Heart left ventricle (tissue), 16 donors: ENCODE measurements at regions not wholly inside any gene's neighbourhood (a gene's known extent, or its start where the extent isn't known, plus 50 kb on each side); places are given as distances from the start of the nearest gene placed in this dataset.

Experiments
- ATAC-seq, 4 donors: fragments of 200-7000 bp; cut with Tn5 transposase; one replicate each; pipeline ENCODE4 v1.9.1; 2020 to 2022; ENCODE audit warnings: moderate library complexity in 4 of 4, mild to moderate bottlenecking in 3 of 4, moderate number of reproducible peaks in 1 of 4
- DNase-seq, 5 donors: peaks; one replicate each; pipeline ENCODE4 v3.0.0-alpha.2; 2020
- H3K27ac ChIP-seq, 12 donors: fragments of 200-600 bp; sonication (generic) in 4 of 12; one replicate each; pipeline versions ENCODE4 v1.5.0 to v1.8.0; 2016 to 2022; ENCODE audit warnings: mild to moderate bottlenecking in 2 of 12
- H3K27me3 ChIP-seq, 9 donors: fragments of 200-600 bp; sonication (generic) in 2 of 9; one replicate each; pipeline versions ENCODE4 v1.5.1 to v1.8.0; 2016 to 2022; ENCODE audit warnings: mild to moderate bottlenecking in 3 of 9
- H3K36me3 ChIP-seq, 9 donors: fragments of 200-600 bp; sonication (generic) in 2 of 9; one replicate each; pipeline versions ENCODE4 v1.5.0 to v1.8.0; 2018 to 2022; ENCODE audit warnings: mild to moderate bottlenecking in 2 of 9
- H3K4me1 ChIP-seq, 12 donors: fragments of 200-600 bp; sonication (generic) in 4 of 12; one replicate each; pipeline versions ENCODE4 v1.5.0 to v1.8.0; 2016 to 2022; ENCODE audit warnings: mild to moderate bottlenecking in 3 of 12
- H3K4me3 ChIP-seq, 12 donors: fragments of 200-600 bp; sonication (generic) in 4 of 12; one replicate each; pipeline versions ENCODE4 v1.5.0 to v1.8.0; 2017 to 2022; ENCODE audit warnings: mild to moderate bottlenecking in 9 of 12, moderate library complexity in 4 of 12
- H3K9me3 ChIP-seq, 12 donors: fragments of 200-600 bp; sonication (generic) in 4 of 12; one replicate each; pipeline versions ENCODE4 v1.5.0 to v1.8.0; 2016 to 2022; ENCODE audit warnings: mild to moderate bottlenecking in 1 of 12
- POLR2A ChIP-seq, 2 donors: fragments of 450-650 bp; IDR thresholded peaks; one replicate each; pipeline ENCODE4 v1.6.1; 2017; ENCODE audit warnings: antibody characterized with exemption in 2 of 2, mild to moderate bottlenecking in 2 of 2, moderate library complexity in 2 of 2
- WGBS, 4 donors: extraction: QIAGEN DNeasy Blood & Tissue Kit in 2 of 4; methylation state at CpG; one replicate each; pipeline versions ENCODE4 v1.1.5 to v1.1.7; 2013 to 2018; 5-methylcytosine and 5-hydroxymethylcytosine counted together
- intact Hi-C, 10 donors: fragments of 100-400 bp; cut with DNase I; formaldehyde crosslinking; loops; one replicate each; pipeline versions ENCODE4 v1.11.1 to v1.14.2; 2022
- TF ChIP-seq, protein P1 (sequence below), 12 donors: fragments of 200-600 bp; sonication (generic) in 4 of 12; IDR thresholded peaks; one replicate each; pipeline versions ENCODE4 v1.5.0 to v1.8.0; 2018 to 2022; ENCODE audit warnings: antibody characterized with exemption in 12 of 12, mild to moderate bottlenecking in 5 of 12
- donor health status: ischemic (EF 13 %, LVEDD 7.1; RV severe dilation, severe dysfunction).
- donor health status: healthy with polysubstance abuse.
- donor health status: DM: no; HTN: yes; CAD: no.
- donor health status: DM: no; HTN: no; CAD: no.
- donor health status: ischemic (EF 25% LVEDD 6.9; RV normal size, moderate dysfunction).
- donor health status: ischemic (EF 25% LVEDD 5.7; RV mildly dilated, moderate dysfunction).
- donor health status: healthy.
- donor health status: DM: yes; HTN: yes; CAD: no.
- donor health status: ischemic (EF 35%, LVEDD 5.7; RV mildly dilated, moderate dysfunction).
- donor health status: nonischemic (EF 11% LVEDD 7.7; RV severe dilation, severe dysfunction).
- donor health status: DM: yes; HTN: yes; CAD: no.
- donor health status: PGD.
- donor health status: ischemic (EF 29% LVEDD 5.4; RV normal size, mild dysfunction).
- donor health status: nonischemic (EF 23%, LVEDD 6.1; RV moderate dilation, normal function).

DNA sequence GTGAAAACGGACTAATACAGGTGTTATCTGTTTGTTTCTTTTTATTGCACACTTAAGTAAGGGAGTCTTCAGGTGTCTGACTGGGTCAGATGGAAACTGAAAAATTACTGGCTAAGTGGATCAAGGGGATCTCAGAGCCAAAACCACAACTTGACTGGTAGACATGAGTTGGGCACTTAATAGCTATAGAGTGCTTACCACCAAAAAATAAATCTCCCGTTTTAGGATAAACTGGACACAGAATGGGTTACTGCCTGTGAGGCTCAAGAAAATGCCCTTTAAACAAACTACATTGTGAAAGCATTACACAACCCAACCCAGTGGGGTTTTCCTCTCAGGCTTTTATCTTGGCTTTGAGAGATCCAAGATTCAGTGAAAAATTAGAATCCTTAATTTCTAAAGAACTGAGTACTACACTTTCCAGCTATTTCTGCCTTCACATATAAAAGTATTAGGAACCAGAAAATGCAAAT lies 134.0 kb upstream of the LYPLAL1 start:
- H3K36me3 ChIP-seq, result no peaks in the 10 kb centered on the region
- H3K4me3 ChIP-seq, result no peak overlapping the region
- H3K4me1 ChIP-seq, result no peaks in the 10 kb centered on the region
- DNase-seq, result no peak
- intact Hi-C loops, result no loop called here
- peaks cover 0 to 8% (median 0%) of the 10 kb centered on the region in 12 donors for H3K9me3 ChIP-seq
- H3K27ac ChIP-seq, result no peak overlapping the region
- H3K27me3 ChIP-seq, result no peaks in the 10 kb centered on the region
- no peak for TF ChIP-seq POLR2A (IDR thresholded peaks at IDR 0.05)
- ATAC-seq, result no peak
- WGBS, 4 donors, result 92 to 96% (median 93%) methylated on average over 2 of the region's 2 CpGs

DNA sequence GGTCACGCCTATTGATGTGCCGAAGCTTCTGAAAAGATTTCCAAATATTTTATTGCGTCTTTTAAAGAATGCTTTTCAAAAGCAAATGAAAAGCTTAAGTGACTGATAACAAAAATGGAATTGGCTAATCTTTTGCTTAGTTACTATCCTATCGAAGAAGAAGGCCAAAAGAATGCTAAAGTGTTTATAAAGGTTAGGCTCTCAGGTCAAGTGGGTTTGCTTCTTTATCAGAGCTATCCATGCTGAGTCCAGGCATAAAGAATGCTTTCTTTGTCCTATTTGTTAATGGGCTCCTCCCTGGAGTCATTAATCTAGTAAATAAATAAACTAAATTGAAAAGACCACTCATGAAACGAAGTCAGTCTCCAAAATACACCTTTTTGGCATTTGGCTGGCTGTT lies 133.4 kb upstream of the LYPLAL1 start:
- 87 to 94% (median 91%) methylated on average over 5 of the region's 5 CpGs for WGBS, 4 donors
- intact Hi-C loops, result no loop called here

DNA sequence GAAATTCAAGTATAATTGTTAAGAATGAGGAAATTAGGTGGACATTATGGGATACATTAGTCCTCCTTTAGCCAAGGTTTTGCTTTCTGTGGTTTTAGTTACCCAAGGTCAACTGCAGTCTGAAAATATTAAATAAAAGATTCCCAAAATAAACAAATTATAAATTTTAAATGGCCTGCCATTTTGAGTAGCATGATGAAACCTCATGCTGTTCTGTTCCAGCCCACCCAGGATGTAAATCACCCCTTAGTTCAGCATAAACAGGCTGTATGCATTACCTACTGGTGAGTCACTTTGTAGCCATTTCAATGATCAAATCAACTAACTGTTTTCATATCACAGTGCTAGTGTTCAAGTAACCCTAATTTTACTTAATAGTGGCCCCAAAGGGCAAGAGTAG lies 132.5 kb upstream of the LYPLAL1 start:
- H3K27me3 ChIP-seq, result no peaks in the 10 kb centered on the region
- no peaks in the 10 kb centered on the region for H3K36me3 ChIP-seq
- H3K4me3 ChIP-seq, result no peak overlapping the region
- H3K9me3 ChIP-seq, result peaks cover 0 to 8% (median 0%) of the 10 kb centered on the region in 12 donors
- DNase-seq, result no peak
- TF ChIP-seq POLR2A (IDR thresholded peaks at IDR 0.05), result no peak
- TF ChIP-seq, protein P1, sequence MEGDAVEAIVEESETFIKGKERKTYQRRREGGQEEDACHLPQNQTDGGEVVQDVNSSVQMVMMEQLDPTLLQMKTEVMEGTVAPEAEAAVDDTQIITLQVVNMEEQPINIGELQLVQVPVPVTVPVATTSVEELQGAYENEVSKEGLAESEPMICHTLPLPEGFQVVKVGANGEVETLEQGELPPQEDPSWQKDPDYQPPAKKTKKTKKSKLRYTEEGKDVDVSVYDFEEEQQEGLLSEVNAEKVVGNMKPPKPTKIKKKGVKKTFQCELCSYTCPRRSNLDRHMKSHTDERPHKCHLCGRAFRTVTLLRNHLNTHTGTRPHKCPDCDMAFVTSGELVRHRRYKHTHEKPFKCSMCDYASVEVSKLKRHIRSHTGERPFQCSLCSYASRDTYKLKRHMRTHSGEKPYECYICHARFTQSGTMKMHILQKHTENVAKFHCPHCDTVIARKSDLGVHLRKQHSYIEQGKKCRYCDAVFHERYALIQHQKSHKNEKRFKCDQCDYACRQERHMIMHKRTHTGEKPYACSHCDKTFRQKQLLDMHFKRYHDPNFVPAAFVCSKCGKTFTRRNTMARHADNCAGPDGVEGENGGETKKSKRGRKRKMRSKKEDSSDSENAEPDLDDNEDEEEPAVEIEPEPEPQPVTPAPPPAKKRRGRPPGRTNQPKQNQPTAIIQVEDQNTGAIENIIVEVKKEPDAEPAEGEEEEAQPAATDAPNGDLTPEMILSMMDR (IDR thresholded peaks at IDR 0.05), result no peak
- no peaks in the 10 kb centered on the region for H3K4me1 ChIP-seq
- no peak overlapping the region for H3K27ac ChIP-seq
- no peak for ATAC-seq
- intact Hi-C loops, result no loop called here

More for the DNA sequence above, 133.4 kb upstream of the LYPLAL1 start:
- ATAC-seq (no peak), DNase-seq (no peak)
- Histone ChIP-seq H3K36me3 (no peaks in the 10 kb centered on the region), H3K4me1 (no peaks in the 10 kb centered on the region), H3K9me3 (peaks cover 0 to 8% (median 0%) of the 10 kb centered on the region in 12 donors), H3K27ac (no peak overlapping the region), H3K4me3 (no peak overlapping the region), H3K27me3 (no peaks in the 10 kb centered on the region)
- TF ChIP-seq POLR2A (IDR thresholded peaks at IDR 0.05), result no peak
- TF ChIP-seq, protein P1 (IDR thresholded peaks at IDR 0.05), result no peak

DNA sequence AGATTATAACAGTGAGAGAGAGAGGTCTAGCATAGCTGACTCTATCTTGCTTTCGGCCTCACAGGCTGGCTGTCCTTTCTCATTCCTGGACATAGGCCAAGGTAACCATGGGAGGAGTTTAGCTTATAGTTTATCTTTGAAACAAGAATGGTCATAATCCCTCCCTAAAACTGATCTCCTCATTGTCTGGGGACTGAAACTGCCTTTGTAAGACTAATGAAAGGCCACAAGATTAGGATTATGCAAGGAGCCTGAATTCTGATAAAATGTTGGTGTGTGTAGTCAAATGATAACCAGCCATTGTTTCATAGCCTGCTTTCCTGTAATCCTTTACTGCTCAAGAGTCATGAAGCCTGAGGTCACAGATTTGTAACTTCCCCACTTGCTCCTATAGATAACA lies 131.9 kb upstream of the LYPLAL1 start:
- no peak for ATAC-seq
- H3K4me3 ChIP-seq, result no peak overlapping the region
- no peak for DNase-seq
- no peak for TF ChIP-seq POLR2A (IDR thresholded peaks at IDR 0.05)
- TF ChIP-seq, protein P1 (IDR thresholded peaks at IDR 0.05), result no peak
- no peaks in the 10 kb centered on the region for H3K27me3 ChIP-seq
- H3K4me1 ChIP-seq, result no peaks in the 10 kb centered on the region
- H3K27ac ChIP-seq, result no peak overlapping the region
- 0 to 68% (median 17%) methylated on average over 1 of the region's 1 CpG for WGBS, 4 donors
- intact Hi-C loops, result no loop called here
- H3K9me3 ChIP-seq, result peaks cover 0 to 8% (median 0%) of the 10 kb centered on the region in 12 donors
- no peaks in the 10 kb centered on the region for H3K36me3 ChIP-seq

DNA sequence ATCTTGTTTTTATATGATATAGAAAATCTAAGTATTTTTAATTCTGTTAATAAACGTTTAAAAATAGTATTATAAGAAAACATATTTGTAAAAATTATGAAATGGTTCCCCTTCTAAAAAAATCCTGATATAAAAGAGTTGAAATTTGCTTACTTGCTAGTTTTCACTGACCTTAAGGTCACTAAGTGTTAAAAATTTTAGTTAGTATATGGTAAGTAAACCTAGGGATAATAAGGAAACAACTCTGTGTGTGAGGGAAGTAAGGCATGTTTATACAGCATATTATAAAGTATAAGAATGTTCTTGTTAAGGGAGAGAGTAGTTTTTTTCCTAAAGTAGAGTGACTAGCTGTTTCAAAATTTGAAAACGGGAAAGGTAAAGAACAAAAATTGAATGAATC lies 130.9 kb upstream of the LYPLAL1 start:
- 40 to 87% (median 66%) methylated on average over 2 of the region's 2 CpGs for whole genome bisulfite sequencing, 4 donors
- Histone ChIP-seq H3K27me3 (no peaks in the 10 kb centered on the region), H3K9me3 (peaks cover 0 to 8% (median 0%) of the 10 kb centered on the region in 12 donors), H3K4me3 (no peak overlapping the region), H3K27ac (no peak overlapping the region), H3K36me3 (no peaks in the 10 kb centered on the region), H3K4me1 (no peaks in the 10 kb centered on the region)
- DNase-seq, result no peak
- TF ChIP-seq POLR2A (IDR thresholded peaks at IDR 0.05), result no peak
- TF ChIP-seq, protein P1 (IDR thresholded peaks at IDR 0.05), result no peak
- intact Hi-C loops, result no loop called here
- no peak for ATAC-seq
